IMR-90 (cell line): ENCODE measurements at regions not wholly inside any gene's neighbourhood (a gene's known extent, or its start where the extent isn't known, plus 50 kb on each side); places are given as distances from the start of the nearest gene placed in this dataset.

ENCODE experiments used
- CEBPB ChIP-seq: IDR thresholded peaks from 2 replicates; pipeline ENCODE4 v1.6.1; 2012; ENCODE audit warnings: low read depth, low read length, improper control_type of control experiment
- CTCF ChIP-seq: conservative IDR thresholded peaks from 2 replicates; pipeline ENCODE4 v1.5.1; 2012; ENCODE audit warnings: mild to moderate bottlenecking, low read depth, low read length, improper control_type of control experiment
- ELK1 ChIP-seq: fragments of 150-350 bp; IDR thresholded peaks from 2 replicates; pipeline ENCODE4 v1.6.1; 2016; ENCODE audit warnings: low read depth, mild to moderate bottlenecking, low read length, moderate library complexity, borderline replicate concordance
- FOS ChIP-seq: fragments of 150-350 bp; IDR thresholded peaks from 2 replicates; pipeline ENCODE4 v1.6.1; 2016; ENCODE audit warnings: low read depth, low read length
- MAFK ChIP-seq: IDR thresholded peaks from 2 replicates; pipeline ENCODE4 v1.6.1; 2012; ENCODE audit warnings: low read depth, low read length, improper control_type of control experiment
- MAZ ChIP-seq: IDR thresholded peaks from 2 replicates; pipeline ENCODE4 v1.6.1; 2012; ENCODE audit warnings: low read depth, mild to moderate bottlenecking, low read length, improper control_type of control experiment, moderate library complexity, borderline replicate concordance
- POLR2A ChIP-seq: IDR thresholded peaks from 2 replicates; pipeline ENCODE4 v1.6.1; 2012; ENCODE audit warnings: mild to moderate bottlenecking, low read depth, low read length
- RAD21 ChIP-seq: IDR thresholded peaks from 2 replicates; pipeline ENCODE4 v1.6.1; 2012; ENCODE audit warnings: low read length, improper control_type of control experiment
- RFX5 ChIP-seq: IDR thresholded peaks from 2 replicates; pipeline ENCODE4 v1.8.0; 2012; ENCODE audit warnings: low read depth, mild to moderate bottlenecking, low read length, moderate library complexity
- TF ChIP-seq, protein P1 (sequence below): fragments of 150-350 bp; IDR thresholded peaks from 2 replicates; pipeline ENCODE4 v1.6.1; 2017; ENCODE audit warnings: mild to moderate bottlenecking, antibody characterized with exemption, low read length, low read depth

DNA sequence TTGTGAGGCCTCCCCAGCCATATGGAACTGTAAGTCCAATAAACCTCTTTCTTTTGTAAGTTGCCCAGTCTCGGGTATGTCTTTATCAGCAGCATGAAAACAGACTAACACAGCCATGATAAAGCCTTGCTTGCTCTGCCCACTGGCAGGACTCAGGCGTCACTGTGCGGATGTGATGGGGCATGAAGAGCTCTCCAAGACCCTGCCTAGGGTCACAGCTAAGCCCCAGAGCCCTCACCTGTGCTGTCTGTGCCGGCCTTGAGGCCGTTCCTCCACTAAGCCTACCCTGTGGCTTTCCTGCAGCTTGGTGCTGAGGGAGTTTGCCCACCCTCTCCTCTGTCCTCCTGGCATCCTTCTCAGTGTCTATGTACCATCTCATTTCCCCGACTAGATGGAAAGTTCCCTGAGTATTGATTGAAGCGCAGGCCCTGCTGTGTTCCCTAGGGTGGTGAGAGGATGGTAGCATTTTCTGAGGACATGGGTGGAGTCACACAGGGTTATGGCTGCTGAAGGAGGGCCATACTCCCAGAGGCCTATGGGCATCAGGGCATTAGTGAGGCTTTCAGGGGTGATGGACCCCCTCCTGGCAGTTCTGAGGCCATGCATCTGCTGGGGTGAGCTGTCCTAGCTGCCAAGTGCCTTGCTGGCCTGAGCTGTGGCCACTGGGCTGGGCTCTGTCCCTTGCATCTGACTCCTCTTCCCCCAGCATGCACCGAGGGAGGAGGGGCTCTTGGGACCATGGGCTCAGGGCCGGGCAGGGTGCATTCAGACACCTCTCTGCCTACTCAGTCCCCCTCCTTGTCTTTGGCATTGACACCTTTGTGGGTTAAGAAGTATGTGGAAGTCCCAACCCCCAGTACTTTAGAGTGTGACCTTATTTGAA is 75.3 kb downstream of the TEX29 start:
- TF ChIP-seq CTCF (no peak), CEBPB (no peak), ELK1 (no peak), RAD21 (no peak), MAZ (no peak), FOS (no peak), POLR2A (no peak), RFX5 (no peak), MAFK (no peak)
- TF ChIP-seq, protein P1, sequence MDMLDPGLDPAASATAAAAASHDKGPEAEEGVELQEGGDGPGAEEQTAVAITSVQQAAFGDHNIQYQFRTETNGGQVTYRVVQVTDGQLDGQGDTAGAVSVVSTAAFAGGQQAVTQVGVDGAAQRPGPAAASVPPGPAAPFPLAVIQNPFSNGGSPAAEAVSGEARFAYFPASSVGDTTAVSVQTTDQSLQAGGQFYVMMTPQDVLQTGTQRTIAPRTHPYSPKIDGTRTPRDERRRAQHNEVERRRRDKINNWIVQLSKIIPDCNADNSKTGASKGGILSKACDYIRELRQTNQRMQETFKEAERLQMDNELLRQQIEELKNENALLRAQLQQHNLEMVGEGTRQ = no peak
